NCI-H2029 (cell line): ENCODE measurements at regions not wholly inside any gene's neighbourhood (a gene's known extent, or its start where the extent isn't known, plus 50 kb on each side); places are given as distances from the start of the nearest gene placed in this dataset.
A peak's percentile ranks its signal among the peaks of the same experiment; 100 is the strongest.

Source experiments
- DNase-seq: peaks from one replicate; lab custom pipeline; 2025; lab: John Stamatoyannopoulos, UW

DNA sequence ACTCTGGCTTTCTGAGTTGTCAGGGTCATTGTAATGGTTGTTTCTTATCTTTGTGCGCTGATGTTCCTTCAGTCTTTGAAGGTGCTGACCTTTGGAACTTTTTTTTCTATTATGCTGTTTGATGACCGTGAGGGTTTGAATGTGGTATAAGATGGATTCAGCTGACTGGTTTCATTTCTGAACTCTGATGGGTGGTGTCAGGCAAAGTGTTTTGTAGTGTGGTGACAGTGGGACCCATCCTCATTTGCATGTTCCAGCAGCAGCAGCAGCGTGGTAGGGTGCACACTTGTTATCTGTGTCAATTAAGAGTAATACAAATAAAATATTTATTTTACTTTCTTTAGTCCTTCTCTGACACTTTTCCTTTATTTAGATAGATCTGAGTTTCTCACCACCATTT, 227.7 kb upstream of the PRR16 start:
- no peak for DNase-seq

DNA sequence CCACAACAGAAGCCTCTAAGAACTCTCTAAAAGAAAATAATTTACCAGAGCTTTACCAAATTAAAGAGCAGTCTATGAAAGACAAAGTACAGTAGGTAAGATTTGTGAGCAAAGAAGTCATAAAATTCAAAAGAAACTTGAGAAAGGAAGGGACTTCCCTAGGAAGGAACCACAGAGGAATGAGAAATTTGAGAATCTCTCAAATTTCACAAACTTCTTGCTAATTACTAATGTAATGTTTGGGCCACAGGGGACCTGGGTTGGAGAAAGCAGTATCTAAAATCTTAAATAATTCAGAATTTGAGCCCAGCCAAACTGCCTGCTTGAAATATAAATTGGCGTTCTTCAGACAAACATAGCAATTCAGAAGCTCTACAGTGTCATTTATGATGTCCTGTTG, 225.0 kb upstream of the PRR16 start:
- DNase-seq = no peak

DNA sequence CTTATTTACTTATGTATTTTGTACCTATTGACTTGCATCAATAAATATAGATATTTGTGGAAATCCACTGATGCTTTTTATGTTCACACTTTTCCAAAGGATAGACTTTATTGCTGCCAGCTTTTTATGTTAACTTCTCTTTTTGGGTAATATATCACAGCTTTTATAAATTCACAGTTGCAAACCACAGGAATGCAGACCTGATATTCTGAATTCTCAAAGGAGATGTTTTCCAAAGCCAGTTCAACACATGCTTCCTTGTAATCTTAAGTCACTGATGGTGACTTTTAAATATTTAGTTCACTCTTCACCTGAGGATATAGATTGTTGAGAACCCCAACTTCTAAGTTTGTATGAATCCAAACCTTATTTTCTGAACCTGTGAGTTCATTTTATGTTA, 223.4 kb upstream of the PRR16 start:
- DNase-seq = no peak

DNA sequence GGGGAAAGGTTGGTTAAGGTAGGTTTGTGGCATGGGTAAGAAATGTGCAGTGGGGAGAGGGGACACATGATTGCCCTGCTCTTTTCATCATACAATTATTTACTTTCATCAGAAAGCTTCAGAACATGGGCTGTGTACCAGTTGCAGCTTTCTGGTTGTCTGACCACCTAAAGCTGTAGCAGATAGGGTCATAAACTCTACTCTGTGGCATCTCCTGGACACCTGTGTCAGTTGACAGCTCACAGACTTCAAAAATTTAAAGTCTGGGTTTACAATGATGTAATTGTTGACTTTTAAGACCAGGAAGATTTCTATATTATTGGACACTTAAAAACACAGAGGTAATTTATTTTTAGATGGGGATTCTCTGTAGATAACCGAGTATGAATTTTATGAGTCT, 222.7 kb upstream of the PRR16 start:
- no peak for DNase-seq

DNA sequence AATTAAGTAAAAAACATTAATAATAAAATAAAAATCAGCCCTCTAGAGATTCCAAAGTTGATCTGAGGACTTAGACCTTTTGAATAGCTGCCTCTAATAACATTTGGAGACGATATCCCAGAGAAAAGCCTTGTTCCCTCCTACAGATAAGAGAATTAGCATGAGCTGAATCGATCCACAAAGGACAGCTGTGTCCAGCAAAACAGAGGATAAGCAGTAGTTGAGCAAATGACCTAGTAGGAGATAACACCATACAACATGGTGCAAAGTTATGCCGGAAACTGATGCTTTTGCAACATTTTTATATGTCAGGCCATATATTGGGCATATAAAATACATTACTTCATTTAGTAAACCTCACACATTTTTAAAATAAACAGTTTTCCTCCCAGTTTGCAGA, 212.2 kb upstream of the PRR16 start:
- DNase-seq = no peak

DNA sequence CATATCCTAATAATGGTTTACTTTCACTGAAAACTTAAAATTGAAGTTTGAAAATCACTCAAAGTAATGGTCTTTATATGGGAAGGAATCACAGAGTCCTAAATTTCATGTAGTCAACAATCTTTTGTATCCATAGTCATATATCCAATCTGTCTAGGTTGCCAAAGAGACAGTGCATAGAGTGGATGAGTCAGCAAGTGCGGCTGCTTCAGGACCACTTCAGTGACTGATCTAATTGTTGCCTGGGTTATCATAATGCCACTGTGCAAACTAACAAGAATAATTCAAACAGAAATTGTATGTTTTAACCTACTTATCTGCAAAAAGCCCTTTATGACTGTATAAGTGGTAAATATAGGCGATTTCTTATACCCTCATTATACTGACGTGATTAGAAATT, 211.3 kb upstream of the PRR16 start:
- peak; percentile 8 for DNase-seq

DNA sequence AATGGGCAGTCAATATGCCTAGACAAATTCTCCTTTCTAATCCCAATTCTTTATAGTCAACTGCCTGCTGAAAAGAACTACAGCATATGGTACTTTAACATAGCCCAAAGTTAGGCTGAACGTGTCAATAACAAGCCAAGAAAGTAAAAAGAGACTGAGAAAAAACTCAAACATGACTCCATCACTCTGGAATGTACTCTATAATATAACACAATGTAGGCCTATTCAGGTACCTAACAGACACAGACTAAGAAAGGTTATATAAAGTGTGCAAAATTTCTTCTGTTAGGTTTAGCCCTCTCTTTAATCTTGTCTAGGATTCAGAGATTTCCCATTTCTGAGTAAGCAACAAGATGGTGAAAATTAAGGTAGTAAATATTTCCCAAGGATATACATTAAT, 209.7 kb upstream of the PRR16 start:
- no peak for DNase-seq

DNA sequence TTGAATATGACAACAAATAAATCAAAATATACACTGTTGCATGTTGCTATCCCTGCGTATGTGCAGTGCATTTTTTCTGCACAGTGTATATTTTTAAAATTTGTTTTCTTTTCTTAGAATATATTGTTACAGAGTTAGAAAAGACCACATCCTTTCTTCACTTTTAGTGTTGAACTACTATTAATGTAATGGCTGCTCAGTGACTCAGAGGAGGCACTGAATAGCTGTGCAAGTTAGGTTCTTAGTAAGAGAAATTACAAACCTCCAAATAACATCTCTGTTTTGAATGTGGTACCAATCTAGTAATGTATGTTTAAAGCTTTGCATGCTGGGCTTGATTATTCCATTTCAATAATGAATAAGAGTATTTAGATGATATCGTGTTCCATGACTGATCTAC, 208.9 kb upstream of the PRR16 start:
- DNase-seq = no peak

DNA sequence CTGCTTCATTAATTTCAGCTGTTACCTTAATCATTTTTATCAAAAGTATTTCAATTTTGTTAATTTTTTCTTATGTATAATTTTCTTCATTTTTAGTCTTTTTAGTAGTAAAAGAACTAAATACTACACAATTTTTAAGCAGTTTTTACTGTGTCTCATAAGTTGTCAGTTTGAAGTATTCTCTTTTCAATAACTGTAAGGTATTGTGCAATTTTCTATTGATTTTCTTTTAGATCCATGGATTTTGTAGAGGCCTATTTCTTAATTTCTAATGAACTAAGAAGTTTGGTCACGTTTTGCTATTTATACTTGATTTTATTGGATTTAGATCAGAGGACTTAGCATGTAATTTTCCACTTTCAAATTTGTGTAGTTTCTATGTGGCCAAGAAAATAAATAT, 207.7 kb upstream of the PRR16 start:
- DNase-seq = no peak

DNA sequence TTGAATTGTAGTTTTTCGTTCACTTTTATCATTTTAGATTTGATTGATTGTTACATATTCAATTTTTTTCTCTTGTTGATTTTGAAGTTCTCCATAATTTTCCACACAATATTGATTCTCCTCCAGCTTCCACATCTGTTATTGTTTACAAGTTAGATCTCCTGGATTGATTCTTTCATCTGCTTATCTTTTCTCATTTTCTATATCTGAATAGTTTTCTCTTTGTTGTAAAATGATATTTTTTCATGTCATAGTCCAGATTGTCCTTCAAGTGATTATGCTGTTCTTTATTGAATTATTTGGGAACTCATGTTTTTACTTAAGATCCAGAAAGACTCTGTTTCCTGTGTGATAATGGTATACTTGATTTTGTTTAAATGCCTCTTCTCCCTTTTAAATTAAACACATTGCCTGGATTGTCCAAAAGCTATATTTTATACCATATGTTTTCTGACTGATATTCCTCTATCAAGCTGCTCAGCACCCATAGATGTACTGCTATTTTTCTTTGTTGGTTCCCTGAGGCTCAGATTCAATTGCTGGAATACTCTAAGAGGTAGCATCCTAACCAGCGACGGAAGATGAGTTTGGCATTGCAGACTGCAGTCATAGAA, 206.6 kb upstream of the PRR16 start:
- no peak for DNase-seq

DNA sequence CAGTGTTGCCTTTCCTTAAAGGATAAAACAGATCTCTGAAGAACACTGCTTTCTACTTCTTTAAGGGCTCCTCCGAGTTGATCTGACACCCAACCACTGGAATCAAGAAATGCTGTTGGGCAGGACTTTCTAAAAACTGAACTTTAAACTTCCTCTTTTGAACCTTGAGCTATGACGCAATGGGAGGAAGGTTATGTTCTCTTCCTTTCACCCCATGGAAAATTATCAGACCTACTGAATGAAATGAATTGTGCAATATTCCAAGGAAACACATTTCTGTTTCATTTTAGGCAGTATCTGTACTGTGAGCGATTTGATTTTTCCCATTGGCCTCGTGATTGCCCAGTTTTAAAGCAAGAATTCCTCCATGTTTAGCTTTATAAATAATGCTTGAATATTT, 206.0 kb upstream of the PRR16 start:
- DNase-seq = no peak

DNA sequence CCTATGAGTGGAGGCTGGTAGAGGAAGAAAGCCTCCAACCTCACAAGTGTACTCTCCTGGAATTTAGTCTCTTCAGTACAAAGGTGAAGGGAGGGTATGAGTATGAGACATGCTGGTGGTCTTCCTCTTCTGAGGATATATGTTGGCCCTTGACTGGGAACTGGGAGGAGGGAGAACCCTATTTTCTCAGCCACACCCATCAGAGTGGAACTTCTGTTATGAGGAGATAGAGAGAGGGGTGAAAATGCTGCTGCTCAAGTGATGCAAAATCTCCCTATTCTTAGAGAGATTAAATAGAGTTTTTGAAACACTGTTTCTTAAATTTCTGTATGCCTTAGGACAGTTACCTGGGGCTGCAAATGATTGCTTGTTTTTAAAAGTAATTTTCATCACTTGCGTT, 203.4 kb upstream of the PRR16 start:
- DNase-seq = no peak

DNA sequence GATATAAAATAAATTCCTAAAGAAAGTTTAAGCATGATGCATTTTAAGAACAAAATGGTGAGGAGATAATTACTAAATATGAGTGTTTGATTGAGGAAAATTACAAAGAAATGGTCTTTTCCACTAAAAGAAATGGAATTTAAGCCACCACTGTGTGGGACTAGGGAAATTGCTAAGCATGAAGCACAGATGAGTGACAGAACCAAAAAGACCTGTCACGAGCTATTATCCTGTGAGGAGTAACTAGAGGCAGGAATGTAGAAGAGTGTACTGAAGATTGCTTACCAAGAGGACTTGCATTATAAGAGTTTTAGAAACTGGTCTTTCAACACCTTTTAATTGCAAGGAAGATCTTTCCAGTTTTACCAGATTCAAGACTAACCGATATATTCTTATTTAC, 193.6 kb upstream of the PRR16 start:
- no peak for DNase-seq

DNA sequence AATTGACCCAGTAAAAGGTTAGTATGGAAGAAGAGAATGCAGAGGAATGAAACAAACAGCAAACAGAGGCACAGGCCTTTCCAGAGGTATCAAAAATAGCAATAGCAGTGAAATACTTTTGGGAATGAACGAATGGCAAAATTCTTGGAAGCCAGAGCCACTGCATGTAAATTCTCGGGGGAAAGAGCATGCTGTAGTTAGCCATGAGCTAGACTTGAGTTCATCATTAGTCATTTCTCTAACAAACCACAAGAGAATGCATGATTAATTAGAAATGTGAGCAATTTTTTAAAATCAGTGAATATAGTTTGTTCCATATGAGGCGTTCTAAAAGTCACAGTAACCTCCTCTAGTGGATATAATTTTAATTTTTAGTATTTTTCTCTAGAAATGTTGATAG, 170.3 kb upstream of the PRR16 start:
- DNase-seq = no peak

DNA sequence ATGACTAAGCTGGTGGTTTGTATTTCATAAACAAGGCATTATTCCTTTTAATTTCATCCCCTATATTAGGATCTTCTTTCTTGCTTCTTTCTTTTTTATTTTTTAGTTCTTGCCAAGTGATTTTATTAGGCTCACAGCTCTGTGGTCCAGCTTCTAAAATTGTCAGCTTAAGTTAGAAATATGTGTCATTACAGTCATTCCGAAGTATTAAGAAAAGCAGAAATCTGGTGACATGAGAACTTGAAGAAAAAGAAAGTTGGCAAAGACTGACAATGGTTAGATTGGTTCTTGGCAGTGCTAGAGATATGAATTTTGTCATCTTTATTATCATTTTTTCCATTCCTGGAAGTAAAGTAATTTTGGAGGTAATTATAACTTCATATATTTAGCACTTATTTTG, 166.5 kb upstream of the PRR16 start:
- no peak for DNase-seq

DNA sequence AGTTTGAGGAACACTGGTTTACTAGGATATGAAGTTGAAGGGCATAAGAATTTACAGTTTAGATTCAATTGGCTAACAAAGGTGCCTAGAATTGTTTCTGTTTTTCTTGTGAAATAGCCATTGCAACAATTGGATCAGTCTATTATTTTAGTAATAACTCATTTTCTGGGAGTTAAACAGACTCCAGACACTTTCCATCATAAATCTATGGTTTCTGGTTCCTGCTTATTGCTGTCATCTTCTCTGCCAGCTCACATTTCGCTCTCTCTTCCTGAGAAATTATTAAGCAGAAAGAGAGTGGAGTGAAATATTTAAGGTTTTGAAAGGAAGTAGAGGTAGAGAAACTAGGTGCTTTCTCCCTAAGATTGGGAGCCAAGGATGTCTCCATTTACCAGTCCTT, 165.1 kb upstream of the PRR16 start:
- no peak for DNase-seq

DNA sequence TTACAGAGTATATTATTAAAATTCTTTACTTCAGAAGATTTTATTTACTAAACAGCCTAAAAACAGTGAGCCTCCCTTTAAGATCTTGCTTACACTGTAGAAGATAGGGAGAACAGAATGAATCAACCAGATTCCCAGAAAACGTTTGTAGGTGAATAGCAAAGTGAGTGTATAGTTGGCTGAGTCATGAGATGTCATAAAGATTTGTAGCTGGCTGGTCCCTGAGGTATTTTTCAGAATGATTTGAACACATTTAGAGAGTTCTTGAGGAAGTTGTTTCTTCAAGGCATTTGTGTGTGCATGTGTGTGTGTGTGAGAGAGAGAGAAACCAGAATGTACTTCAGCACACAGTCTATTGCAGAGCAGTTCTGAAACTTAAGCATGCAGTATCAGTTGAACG, 159.4 kb upstream of the PRR16 start:
- DNase-seq = no peak

DNA sequence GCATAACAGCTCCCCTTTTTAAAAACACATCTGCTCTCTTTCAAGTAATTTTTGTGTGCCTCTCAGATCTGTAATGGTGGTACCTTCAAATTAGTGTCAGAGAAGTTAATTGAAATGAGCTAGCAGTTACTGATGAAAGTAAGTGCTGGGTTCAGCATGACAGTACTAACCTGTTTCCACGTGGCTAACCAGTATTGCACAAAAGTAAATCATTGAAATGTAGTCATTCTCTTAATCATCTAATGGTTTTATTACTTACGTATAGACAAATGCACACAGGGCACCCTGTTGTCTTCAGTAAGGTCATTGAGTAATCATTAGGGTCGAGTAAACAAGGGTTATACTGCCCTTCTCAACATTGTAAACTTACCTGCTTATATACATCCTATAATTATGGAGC, 157.8 kb upstream of the PRR16 start:
- no peak for DNase-seq

DNA sequence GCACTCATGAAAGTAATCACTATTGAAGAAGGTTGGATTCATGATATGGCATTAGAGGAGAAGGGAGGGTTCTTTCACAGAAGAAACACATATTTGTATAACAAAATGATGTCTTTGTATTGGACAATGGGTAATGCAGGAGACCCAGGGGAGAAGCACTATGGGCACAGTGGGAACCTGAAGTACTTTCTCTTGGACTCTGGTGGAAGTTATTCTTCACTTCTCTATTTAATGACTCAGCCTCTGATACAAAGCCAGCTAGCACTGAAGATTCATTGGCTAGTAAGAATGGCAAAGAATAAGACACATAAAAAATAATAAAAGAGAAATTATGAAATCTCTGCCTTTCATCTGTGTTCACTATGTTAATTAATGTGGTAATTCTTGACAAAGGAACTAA, 149.9 kb upstream of the PRR16 start:
- no peak for DNase-seq

DNA sequence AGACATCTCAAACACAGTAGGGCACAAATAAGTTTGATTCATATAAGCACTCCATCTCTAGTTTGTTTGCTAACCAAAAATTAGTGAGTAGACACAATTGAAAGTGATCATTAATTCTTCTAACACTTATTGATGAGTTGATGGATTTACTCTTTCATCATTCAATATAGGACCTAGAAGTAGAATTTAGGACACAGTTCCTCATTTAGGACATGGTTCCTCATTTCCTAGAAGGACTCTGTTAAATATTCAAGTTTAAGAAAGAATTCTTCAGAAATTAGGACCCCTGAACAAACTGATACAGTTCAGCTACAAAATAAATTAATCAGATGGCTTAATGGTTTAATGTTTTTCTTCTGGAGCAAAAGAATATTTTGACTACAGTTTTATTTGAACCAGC, 143.5 kb upstream of the PRR16 start:
- DNase-seq = no peak

DNA sequence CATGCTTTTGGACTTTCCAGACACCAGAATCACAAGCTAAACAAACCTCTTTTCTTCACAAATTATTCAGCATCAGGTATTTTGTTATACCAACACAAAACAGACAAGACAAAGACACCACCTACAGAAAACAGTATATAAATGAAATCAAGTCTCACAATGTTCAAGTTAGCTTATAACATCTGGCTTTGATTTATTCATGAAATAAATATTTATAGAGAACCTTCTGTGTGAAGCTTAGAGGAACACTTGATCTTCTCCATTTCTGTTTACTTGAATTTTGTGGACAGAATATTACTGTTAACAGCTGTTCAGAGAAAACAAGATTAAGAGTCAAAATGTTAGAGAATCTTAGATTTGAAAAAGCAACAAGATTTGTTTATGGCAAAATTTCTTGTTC, 137.4 kb upstream of the PRR16 start:
- no peak for DNase-seq

DNA sequence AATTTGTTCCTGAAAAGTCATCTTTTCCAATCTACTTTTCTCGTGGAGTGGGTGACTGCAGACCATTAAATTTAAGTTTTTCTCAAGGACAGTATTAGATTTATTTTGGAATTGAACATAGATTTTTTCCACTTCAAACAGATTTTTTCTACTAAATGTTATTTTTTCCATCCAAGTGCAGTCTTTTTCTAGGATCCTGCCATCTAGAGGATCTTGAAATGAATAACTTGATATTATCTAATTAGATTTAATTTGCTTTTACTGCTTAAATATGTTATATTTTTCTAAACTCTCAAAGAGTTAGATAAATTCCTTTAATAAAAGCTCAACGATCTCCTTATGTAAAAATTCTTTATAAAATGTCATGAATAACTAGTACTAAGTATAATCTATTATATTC, 136.9 kb upstream of the PRR16 start:
- DNase-seq = no peak

DNA sequence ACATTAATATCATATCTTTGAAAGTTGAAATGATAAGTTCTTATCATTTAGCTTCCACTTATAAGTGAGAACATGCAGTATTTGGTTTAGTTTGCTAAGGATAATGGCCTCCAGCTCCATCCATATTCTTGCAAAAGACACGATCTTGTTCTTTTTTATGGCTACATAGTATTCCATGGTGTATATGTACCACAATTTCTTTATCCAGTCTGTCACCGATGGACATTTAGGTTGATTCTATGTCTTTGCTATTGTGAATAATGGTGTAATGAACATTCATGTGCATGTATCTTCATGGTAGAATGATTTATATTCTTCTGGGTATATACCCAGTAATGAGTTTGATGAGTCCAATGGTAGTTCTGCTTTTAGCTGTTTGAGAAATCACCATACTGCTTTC, 135.0 kb upstream of the PRR16 start:
- DNase-seq = no peak

DNA sequence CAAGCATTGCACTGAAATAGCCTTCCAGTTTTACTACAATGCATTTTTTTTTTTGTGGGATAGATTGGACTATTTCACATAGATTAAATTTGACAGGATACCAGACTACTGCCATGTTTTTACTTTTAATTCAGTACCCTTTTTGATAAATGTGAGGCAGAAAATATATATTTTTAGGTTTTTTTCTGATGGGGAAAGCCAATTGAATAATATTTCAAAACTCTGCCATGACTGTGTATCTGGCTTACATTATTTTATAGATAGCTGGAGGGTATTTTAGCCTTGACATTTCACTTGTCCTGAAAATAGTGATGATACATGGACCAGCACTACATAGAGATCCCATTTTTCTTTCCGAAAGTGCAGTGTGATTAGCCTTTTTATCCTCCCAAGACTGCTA, 133.5 kb upstream of the PRR16 start:
- DNase-seq = no peak

DNA sequence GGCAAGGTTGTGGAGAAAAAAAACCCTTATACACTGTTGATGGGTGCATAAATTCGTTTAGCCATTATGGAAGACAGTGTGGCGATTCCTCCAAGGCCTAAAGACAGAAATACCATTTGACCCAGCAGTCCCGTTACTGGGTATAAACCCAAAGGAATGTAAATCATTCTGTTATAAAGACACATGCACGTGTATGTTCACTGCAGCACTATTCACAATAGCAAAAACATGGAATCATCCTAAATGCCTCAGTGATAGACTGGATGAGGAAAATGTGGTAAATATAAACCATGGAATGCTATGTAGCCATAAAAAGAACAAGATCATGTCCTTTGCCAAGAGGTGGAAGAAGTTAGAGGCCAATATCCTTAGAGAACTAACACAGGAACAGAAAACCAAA, 119.9 kb upstream of the PRR16 start:
- no peak for DNase-seq
